ENCODE measurements at regions not wholly inside any gene's neighbourhood (a gene's known extent, or its start where the extent isn't known, plus 50 kb on each side); places are given as distances from the start of the nearest gene placed in this dataset.
"Not testable (repeated sequence)": the region's sequence is repeated elsewhere in the genome, so short reads cannot be mapped to it uniquely, and the experiment has no call there.

DNA sequence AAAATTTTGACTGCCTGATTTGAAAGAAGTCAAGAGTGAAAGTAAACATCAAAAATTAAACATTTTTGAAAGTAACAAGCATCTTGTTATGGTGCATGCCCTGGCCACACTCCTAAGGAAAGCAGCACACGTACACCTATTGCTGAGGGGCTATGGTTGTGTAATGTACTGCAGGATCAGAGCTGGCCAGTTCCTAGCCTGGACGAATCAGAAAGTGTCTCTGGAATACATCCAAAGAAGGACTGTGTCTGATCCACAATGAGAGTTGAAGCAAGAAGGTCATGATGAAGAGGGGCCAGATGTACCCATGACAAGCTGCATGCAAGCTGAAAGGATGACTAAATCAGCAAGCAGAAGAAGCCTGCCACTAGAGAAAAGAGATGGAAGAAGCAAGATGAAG, 618.2 kb downstream of the TLE1 start:
- ATAC-seq (no peak), DNase-seq (no peak)

DNA sequence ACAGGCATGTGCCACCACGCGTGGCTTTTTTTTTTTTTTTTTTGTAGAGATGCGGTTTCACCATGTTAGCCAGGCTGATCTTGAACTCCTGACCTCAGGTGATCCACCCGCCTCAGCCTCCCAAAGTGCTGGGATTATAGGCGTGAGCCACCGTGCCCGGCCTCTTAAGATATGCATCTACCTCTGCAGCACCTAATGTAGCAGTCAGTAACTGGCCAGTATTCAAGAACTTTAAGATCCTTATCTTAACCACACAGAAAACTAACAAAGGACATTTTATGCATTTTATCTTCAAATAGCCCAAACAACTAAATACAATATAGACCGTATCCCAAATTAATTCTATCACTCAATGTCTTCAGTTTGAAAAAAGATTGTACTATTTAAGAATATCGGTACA, 618.7 kb downstream of the TLE1 start:
- ATAC-seq: no peak
- no peak for DNase-seq

DNA sequence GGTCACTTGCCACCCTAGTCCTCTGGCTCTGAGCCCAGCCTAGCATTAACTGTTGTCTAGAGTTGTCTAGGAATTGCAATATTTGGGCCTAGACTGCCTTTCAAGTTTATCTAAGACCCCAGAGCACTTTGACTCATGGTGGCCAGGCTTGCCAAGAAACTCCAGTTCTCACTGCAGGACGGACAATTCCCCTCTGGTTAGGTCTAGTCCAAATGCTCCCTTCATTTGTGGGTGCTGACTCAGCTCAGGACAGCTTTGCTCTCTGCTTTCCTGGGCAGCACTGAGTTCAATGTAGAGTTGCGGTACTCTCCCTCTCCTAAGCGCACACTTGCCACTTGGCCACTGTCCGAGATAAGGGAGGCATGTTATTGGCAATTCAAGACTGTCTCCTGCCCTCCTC, 619.4 kb downstream of the TLE1 start:
- ATAC-seq (no peak), DNase-seq (no peak)

DNA sequence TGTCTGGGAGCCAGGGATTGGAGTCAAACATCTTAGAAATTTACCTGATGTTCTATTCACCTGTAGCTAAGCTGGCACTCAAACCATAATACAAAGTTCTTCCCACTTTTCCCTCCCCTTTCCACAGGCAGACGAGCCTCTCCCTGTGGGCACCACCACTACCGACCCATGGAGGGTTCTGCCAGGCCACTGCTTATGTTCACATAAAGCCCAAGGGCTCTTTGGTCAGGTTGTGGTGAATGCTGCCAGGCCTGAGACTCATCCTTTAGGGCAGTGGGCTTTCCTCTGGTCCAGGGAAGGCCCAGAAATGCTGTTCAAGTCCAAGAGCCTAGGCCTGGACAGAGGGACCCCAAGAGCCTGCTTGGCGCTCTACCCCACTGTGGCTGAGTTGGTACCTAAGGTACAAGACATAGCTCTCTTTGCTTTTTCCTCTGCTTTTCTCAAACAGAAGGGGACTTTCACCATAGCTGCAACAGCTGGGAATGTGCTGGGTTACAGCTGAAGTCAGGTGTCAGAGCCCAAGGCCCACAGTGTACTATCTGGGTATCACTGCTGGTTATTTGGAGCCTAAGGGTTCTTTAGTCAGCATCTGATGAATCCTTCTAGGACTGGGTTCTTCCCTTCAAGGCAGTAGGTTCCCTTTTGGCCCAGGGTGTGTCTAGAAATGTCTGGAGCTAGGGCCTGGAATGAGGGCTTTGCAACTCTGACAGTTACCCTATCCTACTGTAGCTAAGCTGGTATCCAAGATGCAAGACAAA, 620.1 kb downstream of the TLE1 start:
- ATAC-seq (no peak), DNase-seq (no peak)

DNA sequence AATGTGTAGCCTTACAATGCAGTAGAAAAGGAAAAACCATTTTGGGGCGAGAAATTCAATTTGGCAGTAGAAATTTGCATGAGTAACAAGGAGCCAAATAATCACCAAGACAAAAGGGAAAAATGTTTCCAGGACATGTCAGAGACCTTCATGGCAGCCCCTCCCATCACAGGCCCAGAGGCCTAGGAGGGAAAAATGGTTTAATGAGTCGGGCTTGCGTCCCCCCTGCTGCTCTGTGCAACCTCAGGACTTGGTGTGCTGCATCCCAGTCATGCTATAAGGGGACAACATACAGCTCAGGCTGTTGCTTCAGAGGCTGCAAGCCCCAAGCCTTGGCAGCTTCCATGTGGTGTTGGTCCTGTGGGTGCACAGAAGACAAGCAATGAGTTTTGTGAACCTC, 626.4 kb downstream of the TLE1 start:
- ATAC-seq, DNase-seq: not testable (repeated sequence)

DNA sequence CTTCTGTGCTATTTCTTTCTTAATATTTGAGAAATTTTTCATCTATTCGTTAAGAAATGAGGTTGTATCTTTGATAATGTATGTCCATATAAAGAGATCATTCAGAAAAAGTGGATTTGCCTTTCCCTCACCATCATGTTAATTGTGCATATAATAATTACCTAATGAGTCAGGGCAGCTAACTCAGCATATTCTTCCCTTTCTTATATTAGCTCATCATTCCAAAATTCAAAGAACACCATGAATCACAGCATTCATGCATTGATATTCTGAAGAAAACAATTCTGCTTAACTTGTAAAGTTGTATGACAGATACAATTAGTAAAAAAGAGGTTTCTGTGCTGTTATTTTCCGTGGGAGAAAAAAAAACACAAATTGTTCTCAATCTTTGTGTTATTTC, 630.6 kb downstream of the TLE1 start:
- ATAC-seq: no peak
- DNase-seq: no peak

DNA sequence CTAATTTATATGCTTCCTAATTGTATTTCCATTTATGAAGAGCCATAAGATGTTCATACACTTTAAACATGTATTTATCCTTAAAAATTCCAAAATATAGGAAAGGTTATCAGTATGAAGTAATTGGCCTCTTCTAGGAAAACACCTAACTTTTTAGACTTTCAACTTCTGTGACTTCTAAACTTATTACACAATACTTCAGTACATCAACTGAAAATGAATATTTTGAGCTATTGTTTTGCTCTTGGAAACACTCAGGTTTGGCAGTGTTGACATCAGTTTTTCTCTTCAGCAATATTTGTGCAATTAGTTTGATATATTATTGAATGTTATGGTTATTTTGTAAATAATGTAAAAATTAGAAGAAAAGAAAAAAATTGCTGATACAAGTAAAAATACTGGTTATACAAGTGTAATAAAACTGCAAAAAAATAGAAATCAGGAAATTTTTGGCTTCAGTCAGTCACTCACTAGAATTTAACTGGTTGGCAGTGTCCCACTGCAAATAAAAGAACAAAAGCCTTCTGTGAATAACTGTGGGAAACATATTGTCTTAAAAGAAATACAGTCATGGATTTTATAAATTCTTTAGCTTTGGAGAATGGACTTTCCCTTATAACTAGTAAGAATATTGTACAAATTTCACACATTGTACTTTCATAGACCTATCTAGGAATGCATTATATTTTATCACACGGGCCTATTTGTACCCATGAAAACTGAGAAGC, 635.9 kb downstream of the TLE1 start:
- no peak for ATAC-seq
- no peak for DNase-seq

DNA sequence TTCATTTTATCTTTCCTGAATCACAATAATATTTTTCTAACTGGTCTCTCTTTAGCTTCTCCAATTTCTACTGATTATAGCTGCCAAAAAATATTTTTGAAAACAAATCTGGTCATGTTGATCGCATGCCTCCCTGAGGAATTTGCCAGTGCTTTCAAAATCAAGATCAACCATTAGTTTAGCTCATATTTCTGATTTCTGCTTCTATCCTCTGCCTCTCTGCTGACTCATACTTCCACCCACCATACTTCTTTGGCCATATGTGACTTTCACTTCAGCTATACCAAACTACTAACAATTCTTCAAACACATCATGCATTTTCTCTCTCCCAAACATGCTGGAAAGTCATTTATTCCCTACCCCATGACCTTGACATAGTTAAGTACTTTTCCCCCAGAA, 636.5 kb downstream of the TLE1 start:
- ATAC-seq (no peak), DNase-seq (no peak)

DNA sequence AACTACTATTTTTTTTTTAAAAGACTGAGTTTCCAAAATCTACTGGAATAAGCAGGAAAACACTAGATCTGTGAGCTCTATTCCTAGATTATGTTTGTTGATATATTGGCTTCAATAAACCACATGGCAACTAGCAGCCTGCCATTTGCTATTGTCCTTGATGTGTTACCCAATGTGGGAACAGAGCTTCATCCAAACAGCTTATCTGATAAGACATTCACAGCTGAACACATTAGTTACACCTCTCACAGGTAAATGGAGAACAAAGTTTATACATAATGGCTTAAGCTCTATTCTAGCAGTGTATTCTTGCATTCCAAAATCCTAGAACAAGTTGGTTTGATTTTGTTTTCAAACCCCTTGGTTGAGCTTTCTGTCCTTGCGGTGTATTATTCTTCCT, 642.1 kb downstream of the TLE1 start:
- DNase-seq: no peak
- ATAC-seq: no peak

DNA sequence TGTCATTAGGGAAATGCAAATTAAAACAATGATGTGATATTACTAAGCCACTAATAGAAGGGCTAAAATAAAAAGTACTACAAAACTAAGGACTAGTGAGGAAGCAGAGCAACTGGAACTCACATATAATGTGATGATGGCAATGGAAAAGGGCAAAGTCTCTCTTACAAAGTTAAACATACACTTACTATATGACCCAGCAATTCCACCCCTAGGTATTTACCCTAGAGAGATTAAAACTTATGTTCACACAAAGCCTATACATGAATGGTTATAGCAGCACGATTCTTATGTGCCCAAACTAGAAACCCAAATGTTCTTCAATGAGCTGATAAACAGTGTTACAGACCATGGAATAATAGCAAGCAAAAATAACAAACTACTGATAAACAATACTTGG, 643.7 kb downstream of the TLE1 start:
- DNase-seq: no peak
- no peak for ATAC-seq

DNA sequence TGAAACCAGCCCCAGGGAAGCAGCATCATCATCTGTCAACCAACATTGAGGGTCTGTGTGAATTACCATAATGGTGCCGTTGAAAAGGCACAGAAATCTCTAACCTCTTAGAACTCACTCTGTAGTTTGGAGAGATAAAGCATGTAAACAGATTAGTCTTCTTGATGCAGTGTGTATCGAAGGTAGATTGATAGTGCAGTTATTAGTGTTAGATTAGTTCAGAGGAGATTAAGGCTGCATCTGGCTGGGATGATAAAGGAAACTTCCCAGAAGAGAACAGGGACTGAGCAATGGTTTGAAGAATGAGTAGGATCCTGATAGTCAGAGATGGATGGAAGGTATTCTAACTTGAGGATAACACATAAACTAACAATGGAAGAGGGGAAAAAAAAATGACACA, 651.5 kb downstream of the TLE1 start:
- ATAC-seq (no peak), DNase-seq (no peak)

DNA sequence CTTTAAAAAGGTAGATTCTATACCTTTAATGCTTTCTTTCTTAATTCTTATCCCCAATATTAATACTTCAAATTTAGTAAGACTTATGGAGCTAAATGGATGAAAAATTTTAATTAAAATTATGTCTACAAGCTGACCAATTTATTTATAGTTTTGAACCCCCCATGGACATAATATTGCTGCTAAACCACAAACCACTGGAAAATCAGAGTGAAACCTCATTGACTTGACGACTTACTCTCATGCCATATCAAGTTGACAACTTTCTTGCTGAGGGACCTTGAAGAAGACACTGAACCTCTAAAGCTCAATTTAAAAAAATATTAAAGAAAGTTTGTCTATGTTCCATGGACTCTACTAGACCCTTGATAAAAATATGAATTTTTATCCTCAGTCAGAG, 653.7 kb downstream of the TLE1 start:
- no peak for ATAC-seq
- no peak for DNase-seq

DNA sequence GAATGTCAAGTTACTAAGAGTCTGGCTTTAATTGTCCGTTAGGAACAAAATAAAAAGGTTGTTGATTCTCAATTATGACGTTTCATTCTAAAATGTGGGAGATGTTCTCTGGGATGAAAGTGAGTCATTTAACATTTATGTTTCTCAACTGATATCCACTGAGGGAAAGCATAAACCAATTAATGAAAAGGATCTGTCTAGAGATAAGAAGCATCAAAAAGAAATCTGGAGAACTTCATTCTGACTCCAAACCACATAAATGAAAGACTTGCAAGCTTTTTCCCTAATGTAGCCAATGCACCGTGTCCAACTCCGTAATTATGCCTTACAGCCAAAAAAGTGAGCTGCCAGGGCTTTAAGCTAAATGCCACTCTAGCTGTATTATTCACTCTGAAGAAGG, 654.2 kb downstream of the TLE1 start:
- no peak for ATAC-seq

DNA sequence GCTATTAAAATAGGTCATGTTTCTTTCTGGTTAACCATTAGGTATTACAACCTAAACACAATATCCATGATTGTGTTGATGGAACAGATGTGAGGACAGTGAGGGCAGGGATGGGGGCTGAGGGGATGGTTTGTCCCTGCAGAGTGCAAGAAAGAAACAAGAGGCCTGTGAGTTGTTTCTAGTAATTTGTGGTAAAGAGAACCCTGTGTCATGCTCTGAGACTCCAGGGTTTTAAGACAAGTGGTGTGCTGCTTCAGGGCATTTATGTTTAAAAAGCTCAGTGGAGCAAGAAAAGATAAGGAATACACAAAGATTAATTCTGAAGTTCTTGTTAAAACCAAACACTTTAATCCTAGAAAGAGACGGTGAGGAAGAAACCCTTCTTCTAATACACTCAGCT, 656.5 kb downstream of the TLE1 start:
- no peak for ATAC-seq
- DNase-seq: no peak

More for the DNA sequence above, 654.2 kb downstream of the TLE1 start:
- no peak for DNase-seq

DNA sequence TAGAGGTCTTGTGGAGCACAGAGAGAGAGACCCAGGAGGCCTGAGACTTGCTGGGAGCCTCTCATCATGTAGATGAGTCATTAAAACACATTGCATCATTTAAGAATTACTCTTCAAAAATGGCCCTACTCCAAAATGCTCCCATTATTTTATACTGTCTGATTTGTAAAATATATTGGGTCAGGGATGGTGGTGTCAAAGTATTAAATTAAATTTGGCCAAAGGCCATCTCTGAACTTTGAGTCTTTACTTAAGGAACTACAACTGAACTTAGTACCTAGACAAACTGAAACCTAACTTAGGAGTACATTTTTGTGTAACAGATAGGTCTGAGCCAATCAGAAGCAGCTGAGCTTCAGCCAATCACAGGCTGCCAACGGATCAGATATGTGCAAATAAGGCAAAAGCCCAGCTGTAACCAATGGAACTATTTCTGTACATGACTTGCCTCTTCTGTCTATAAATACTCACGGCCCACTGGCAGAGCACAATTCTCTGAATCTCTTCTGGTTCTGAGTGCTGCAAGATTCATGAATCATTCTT, 657.2 kb downstream of the TLE1 start:
- ATAC-seq: no peak
- DNase-seq: no peak

DNA sequence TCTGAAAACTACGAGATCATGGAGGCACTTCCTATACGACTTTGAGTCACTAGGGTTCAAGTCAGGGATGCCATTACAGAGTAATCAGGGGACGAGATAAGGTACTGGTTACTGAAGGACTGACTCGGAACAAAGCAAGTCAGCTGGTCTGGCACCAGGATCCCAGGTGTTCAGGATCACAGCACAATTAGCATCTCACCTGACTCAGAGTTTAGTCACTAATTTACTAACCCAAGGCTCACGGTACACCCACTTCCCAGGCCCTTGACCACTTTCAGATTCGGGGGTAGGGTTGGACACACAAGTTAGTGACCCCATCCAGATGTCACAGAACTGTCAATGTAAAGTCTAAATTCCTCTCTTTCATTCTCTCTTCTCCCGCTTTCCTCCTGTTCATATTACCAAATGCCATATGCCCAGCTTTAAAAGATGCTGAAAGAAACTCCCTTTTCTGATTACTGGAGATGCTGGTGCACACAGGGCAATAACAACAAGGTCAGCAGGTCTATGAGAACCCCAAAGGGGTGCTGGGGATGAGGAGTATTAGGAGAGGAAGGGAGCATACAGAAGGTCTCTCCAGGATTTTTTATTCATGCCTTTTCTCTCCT, 657.8 kb downstream of the TLE1 start:
- DNase-seq (no peak), ATAC-seq (no peak)

DNA sequence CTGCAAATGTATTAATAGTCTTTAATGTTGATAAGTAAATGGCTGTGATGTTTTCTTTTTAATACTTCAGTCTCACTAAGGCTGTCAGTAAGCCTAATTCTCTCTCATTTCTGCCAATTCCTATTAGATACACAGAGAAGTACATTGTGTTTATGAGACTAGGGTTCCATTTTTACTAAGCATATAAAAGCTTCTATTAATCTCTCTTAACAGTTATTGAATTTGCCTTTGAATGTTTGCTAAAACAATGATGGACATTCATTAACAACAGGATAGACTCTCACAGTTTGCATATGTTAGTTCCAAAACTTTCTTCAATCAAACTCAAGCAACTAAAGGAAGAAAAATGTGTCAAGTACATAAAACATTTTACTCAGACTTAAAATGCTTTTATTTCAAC, 659.3 kb downstream of the TLE1 start:
- ATAC-seq: no peak
- no peak for DNase-seq

DNA sequence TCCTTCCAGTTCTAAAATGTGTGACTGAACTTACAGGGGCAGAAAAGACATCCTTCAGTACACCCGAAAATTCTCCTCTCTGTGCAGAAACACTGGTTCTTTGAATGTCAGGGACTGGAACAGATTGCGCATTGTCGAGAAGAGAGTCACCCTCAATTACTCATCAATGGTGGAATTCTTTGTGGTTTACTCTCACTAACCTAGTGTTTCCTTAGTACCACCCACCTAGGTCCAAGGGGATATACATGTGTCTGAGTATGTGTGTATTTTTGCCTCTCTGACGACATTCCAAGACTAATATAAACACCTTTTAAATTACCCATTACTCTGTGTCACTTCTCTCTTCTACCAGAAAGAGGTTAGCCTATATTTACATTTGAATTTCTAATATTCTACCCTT, 660.8 kb downstream of the TLE1 start:
- no peak for DNase-seq

DNA sequence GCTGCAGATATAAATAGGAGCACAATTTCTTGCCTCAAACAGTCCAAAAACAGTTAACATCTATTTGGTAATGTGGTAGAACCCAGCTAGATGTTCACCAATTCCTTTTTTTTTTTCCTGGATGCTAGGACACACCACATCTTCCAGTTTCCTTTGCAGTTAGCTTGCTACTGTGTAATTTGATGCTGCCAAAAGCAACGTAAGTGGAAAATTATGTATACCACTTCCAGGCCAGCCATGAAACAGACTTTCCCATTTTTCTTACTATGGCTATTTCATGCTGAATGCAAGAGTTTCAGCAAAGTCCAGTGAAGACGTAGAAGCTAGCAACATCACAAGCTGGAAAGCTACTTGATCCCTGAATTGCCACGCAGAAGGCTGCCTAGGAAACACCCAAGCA, 667.2 kb downstream of the TLE1 start:
- DNase-seq: no peak
- no peak for ATAC-seq

More for the DNA sequence above, 660.8 kb downstream of the TLE1 start:
- ATAC-seq: no peak

DNA sequence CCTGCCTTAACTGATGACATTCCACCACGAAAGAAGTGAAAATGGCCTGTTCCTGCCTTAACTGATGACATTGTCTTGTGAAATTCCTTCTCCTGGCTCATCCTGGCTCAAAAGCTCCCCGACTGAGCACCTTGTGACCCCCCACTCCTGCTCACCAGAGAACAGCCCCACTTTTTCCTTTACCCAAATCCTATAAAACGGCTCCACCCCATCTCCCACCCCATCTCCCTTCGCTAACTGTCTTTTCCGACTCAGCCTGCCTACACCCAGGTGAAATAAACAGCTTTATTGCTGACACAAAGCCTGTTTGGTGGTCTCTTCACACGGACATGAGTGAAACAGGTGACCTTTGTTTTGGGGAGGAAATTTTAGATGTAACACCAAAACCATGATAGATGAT, 674.4 kb downstream of the TLE1 start:
- DNase-seq, ATAC-seq: not testable (repeated sequence)

DNA sequence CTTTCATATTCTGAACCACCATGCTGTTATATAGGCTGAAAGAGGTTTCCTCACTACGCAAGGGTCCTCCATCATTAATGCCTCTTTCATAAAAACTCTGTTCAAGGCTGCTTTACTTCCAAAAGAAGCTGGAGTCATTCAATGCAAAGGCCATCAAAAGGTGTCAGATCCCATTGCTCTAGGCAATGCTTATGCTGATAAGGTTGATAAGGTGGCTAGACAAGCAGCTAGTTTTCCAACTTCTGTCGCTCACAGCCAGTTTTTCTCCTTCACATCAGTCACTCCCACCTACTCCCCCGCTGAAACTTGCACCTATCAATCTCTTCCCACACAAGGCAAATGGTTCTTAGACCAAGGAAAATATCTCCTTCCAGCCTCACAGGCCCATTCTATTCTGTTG, 676.2 kb downstream of the TLE1 start:
- not testable (repeated sequence) for DNase-seq, ATAC-seq

DNA sequence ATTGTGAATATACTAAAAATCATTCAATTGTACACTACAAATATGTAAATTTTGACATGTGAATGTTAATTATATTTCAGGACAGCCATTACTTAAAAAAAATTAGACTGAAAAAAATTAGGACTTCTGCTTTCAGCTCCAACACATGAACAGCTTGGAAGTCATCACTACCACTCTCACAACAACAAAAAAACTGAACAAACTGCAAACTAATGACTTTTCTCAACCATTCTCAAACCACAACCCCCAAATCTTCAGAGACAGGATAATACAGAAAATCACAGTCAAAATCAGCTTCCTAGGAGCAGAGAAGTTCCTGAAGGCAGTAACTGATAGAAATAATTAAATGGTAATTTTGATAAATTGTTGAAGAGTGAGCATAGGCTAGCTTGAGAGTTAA, 686.4 kb downstream of the TLE1 start:
- ATAC-seq: no peak

DNA sequence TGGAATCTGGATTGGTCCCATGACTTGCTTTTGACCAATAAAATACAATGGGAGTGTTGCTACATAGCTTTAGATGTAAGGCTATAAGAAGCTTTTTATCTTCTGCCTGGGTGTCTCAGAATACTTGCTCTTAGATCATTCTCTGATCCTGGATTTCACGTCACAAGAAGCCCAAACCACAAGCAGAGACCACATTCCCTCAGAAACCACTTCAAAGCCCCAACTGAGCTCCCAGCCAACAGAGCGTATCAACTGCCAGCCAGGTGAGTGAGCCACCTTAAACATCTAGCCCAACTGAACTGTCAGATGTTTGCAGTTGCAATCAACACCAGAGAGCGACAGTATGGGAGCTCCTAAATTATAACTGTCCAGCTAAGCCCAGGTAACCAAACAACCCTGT, 687.1 kb downstream of the TLE1 start:
- DNase-seq: peak; percentile 3
- no peak for ATAC-seq

More for the DNA sequence above, 686.4 kb downstream of the TLE1 start:
- no peak for DNase-seq

Measured in stimulated activated naive CD8-positive, alpha-beta T cell treated with anti-CD3 and anti-CD28 coated beads, Interleukin-15, Interleukin-2, amounts not matched to agents 100 U/mL and 50 U/mL, for 24 hours (primary cell).